Mesothelial cell of epicardium (in vitro differentiated cells): ENCODE measurements at regions not wholly inside any gene's neighbourhood (a gene's known extent, or its start where the extent isn't known, plus 50 kb on each side); places are given as distances from the start of the nearest gene placed in this dataset.

Experiments used
- DNase-seq, 2 experiments: peaks; one replicate each; pipeline ENCODE4 v3.0.0; 2021; ENCODE audit warnings: low spot score in 2 of 2; ENCODE audit not compliant: unreplicated experiment in 2 of 2
- H3K27ac Mint-ChIP-seq: 2 replicates; pipeline ENCODE4 v1.8.0; 2021; ENCODE audit warnings: mixed read lengths
- H3K27me3 Mint-ChIP-seq: 2 replicates; pipeline ENCODE4 v1.8.0; 2021; ENCODE audit warnings: low read depth, mixed read lengths
- H3K36me3 Mint-ChIP-seq: 2 replicates; pipeline ENCODE4 v1.8.0; 2021; ENCODE audit warnings: mixed read lengths
- H3K4me1 Mint-ChIP-seq: 2 replicates; pipeline ENCODE4 v1.8.0; 2021; ENCODE audit warnings: mixed read lengths
- H3K4me3 Mint-ChIP-seq: 2 replicates; pipeline ENCODE4 v1.8.0; 2021; ENCODE audit warnings: mild to moderate bottlenecking, moderate library complexity, mixed read lengths
- H3K9me3 Mint-ChIP-seq: 2 replicates; pipeline ENCODE4 v1.8.0; 2021; ENCODE audit warnings: mixed read lengths
- CTCF ChIP-seq: fragments of 200-600 bp; sonication (generic); IDR thresholded peaks from one replicate; pipeline ENCODE4 v1.5.0; 2021; ENCODE audit warnings: antibody characterized with exemption; ENCODE audit not compliant: unreplicated experiment

- Mint-ChIP-seq H3K27me3 (no peaks in the 10 kb centered on the region), H3K4me1 (no peaks in the 10 kb centered on the region), H3K36me3 (no peaks in the 10 kb centered on the region), H3K27ac (no peak overlapping the region), H3K9me3 (no peaks in the 10 kb centered on the region), H3K4me3 (no peak overlapping the region)
- TF ChIP-seq CTCF, result no peak
- DNase-seq, result no peak
Measured at GRCh38 chr11:38884145-38884865, 2286.3 kb upstream of the RAG2 start.

GRCh38 chr11:38867338-38867737 lies 2269.3 kb upstream of the RAG2 start:
- H3K4me1 Mint-ChIP-seq, result peaks cover 15% of the 10 kb centered on the region
- no peaks in the 10 kb centered on the region for H3K27me3 Mint-ChIP-seq
- H3K4me3 Mint-ChIP-seq, result no peak overlapping the region
- no peak for DNase-seq
- no peak for TF ChIP-seq CTCF
- H3K27ac Mint-ChIP-seq, result peak overlapping the region; percentile 79
- H3K9me3 Mint-ChIP-seq, result peaks cover 41% of the 10 kb centered on the region
- H3K36me3 Mint-ChIP-seq, result no peaks in the 10 kb centered on the region

GRCh38 chr11:38865922-38866321 lies 2267.9 kb upstream of the RAG2 start:
- no peak for TF ChIP-seq CTCF
- H3K36me3 Mint-ChIP-seq, result no peaks in the 10 kb centered on the region
- no peak overlapping the region for H3K27ac Mint-ChIP-seq
- DNase-seq, result no peak
- no peak overlapping the region for H3K4me3 Mint-ChIP-seq
- peaks cover 53% of the 10 kb centered on the region for H3K9me3 Mint-ChIP-seq
- no peaks in the 10 kb centered on the region for H3K27me3 Mint-ChIP-seq
- peaks cover 15% of the 10 kb centered on the region for H3K4me1 Mint-ChIP-seq

- Mint-ChIP-seq H3K36me3 (peaks cover 5% of the 10 kb centered on the region), H3K4me1 (no peaks in the 10 kb centered on the region), H3K27me3 (no peaks in the 10 kb centered on the region), H3K27ac (no peak overlapping the region), H3K4me3 (no peak overlapping the region), H3K9me3 (peaks cover 16% of the 10 kb centered on the region)
- TF ChIP-seq CTCF, result no peak
- DNase-seq, result no peak
Measured at GRCh38 chr11:38842991-38843390, 2245.0 kb upstream of the RAG2 start.

- no peaks in the 10 kb centered on the region for H3K27me3 Mint-ChIP-seq
- H3K9me3 Mint-ChIP-seq, result peaks cover 4% of the 10 kb centered on the region
Measured at GRCh38 chr11:38839071-38839470, 2241.0 kb upstream of the RAG2 start.

More at GRCh38 chr11:38839071-38839470, 2241.0 kb upstream of the RAG2 start:
- no peak overlapping the region for H3K4me3 Mint-ChIP-seq
- H3K36me3 Mint-ChIP-seq, result no peaks in the 10 kb centered on the region
- no peak overlapping the region for H3K27ac Mint-ChIP-seq
- DNase-seq, result no peak
- no peak for TF ChIP-seq CTCF
- H3K4me1 Mint-ChIP-seq, result no peaks in the 10 kb centered on the region
